ENCODE measurements at regions not wholly inside any gene's neighbourhood (a gene's known extent, or its start where the extent isn't known, plus 50 kb on each side); places are given as distances from the start of the nearest gene placed in this dataset.

GRCh38 chr5:166200532-166200931, 2090.9 kb upstream of the WWC1 start:
- TF ChIP-seq, protein P1, sequence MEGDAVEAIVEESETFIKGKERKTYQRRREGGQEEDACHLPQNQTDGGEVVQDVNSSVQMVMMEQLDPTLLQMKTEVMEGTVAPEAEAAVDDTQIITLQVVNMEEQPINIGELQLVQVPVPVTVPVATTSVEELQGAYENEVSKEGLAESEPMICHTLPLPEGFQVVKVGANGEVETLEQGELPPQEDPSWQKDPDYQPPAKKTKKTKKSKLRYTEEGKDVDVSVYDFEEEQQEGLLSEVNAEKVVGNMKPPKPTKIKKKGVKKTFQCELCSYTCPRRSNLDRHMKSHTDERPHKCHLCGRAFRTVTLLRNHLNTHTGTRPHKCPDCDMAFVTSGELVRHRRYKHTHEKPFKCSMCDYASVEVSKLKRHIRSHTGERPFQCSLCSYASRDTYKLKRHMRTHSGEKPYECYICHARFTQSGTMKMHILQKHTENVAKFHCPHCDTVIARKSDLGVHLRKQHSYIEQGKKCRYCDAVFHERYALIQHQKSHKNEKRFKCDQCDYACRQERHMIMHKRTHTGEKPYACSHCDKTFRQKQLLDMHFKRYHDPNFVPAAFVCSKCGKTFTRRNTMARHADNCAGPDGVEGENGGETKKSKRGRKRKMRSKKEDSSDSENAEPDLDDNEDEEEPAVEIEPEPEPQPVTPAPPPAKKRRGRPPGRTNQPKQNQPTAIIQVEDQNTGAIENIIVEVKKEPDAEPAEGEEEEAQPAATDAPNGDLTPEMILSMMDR (IDR thresholded peaks at IDR 0.05), result no peak
- no peak for TF ChIP-seq POLR2A (IDR thresholded peaks at IDR 0.05)
